22Rv1 (cell line): ENCODE measurements at regions not wholly inside any gene's neighbourhood (a gene's known extent, or its start where the extent isn't known, plus 50 kb on each side); places are given as distances from the start of the nearest gene placed in this dataset.

Experiments
- ZFX ChIP-seq: fragments of 450-650 bp; IDR thresholded peaks from 2 replicates; pipeline ENCODE4 v1.6.1; 2017; ENCODE audit warnings: antibody characterized with exemption, borderline replicate concordance
- TF ChIP-seq, protein P1 (sequence below): fragments of 450-650 bp; IDR thresholded peaks from 2 replicates; pipeline ENCODE4 v1.5.1; 2017; ENCODE audit warnings: mild to moderate bottlenecking

DNA sequence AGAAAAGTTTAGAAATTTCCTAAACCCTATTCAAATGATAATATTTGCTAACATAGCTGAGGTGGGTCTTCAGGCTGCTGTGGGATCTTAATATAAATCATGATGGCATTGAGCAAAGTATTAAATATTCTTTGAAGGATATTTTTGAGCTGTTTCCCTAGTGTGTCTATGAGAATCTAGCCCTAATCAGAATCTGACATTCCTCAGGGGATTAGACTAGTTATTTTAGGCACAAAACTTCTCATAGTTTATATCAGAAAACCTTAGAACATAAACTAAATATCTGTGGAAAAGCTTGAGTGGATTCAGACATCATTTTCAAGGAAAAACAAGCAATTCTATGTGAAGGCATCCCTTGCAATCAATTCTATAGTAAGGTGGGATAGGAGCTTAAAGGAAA, 594.5 kb downstream of the RFPL4B start:
- TF ChIP-seq, protein P1, sequence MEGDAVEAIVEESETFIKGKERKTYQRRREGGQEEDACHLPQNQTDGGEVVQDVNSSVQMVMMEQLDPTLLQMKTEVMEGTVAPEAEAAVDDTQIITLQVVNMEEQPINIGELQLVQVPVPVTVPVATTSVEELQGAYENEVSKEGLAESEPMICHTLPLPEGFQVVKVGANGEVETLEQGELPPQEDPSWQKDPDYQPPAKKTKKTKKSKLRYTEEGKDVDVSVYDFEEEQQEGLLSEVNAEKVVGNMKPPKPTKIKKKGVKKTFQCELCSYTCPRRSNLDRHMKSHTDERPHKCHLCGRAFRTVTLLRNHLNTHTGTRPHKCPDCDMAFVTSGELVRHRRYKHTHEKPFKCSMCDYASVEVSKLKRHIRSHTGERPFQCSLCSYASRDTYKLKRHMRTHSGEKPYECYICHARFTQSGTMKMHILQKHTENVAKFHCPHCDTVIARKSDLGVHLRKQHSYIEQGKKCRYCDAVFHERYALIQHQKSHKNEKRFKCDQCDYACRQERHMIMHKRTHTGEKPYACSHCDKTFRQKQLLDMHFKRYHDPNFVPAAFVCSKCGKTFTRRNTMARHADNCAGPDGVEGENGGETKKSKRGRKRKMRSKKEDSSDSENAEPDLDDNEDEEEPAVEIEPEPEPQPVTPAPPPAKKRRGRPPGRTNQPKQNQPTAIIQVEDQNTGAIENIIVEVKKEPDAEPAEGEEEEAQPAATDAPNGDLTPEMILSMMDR, result no peak
- TF ChIP-seq ZFX, result no peak
